Bronchial epithelial cell (primary cell): ENCODE measurements at regions not wholly inside any gene's neighbourhood (a gene's known extent, or its start where the extent isn't known, plus 50 kb on each side); places are given as distances from the start of the nearest gene placed in this dataset.

Source experiments
- DNase-seq: peaks from one replicate; pipeline ENCODE4 v3.0.0-alpha.2; 2010; ENCODE audit warnings: low read depth
- FAIRE-seq: peaks from 2 replicates; lab custom pipeline; 2011; peaks lifted over from hg19 to GRCh38; lab: Jason Lieb, UNC
- H3K27me3 ChIP-seq: 2 replicates; pipeline ENCODE4 v1.5.1; 2011; ENCODE audit warnings: low read length; ENCODE audit not compliant: control insufficient read depth, insufficient read depth
- H3K36me3 ChIP-seq: 2 replicates; pipeline ENCODE4 v1.5.1; 2011; ENCODE audit warnings: low read length; ENCODE audit not compliant: control insufficient read depth, insufficient read depth
- H3K4me3 ChIP-seq: 2 replicates; pipeline ENCODE4 v1.5.1; 2011; ENCODE audit warnings: mild to moderate bottlenecking, low read depth, low read length, control low read depth
- TF ChIP-seq, protein P1 (sequence below): IDR thresholded peaks from 2 replicates; pipeline ENCODE4 v1.5.1; 2011; ENCODE audit warnings: mild to moderate bottlenecking, moderate library complexity, low read length, control low read depth, inconsistent platforms; ENCODE audit not compliant: insufficient read depth, severe bottlenecking

DNA sequence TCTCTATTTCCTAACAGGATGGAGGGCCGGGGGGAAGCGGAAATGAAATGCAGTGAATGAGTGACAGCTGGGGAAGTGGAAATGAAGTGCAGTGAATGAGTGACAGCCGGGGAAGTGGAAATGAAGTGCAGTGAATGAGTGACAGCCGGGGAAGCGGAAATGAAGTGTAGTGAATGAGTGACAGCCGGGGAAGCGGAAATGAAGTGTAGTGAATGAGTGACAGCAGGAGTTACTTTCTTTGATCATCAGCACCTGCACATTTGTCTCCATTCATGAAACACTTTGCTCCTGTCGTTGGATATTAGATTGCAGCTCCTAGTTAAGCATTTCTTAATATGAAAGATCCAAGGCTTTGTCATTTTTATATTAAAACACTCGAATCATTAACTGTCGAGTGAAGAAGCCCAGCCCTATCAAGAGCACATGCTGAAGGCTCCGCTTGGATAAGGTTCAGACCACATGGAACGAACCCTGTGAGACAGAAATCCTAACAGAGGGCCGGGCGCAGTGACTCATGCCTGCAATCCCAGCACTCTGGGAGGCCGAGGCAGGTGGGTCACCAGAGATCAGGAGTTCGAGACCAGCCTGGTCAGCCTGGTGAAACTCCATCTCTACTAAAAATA, 406.0 kb upstream of the ADARB2 start:
- Histone ChIP-seq H3K4me3 (no peak overlapping the region), H3K36me3 (no peaks in the 10 kb centered on the region), H3K27me3 (no peaks in the 10 kb centered on the region)
- no peak for DNase-seq
- TF ChIP-seq, protein P1, sequence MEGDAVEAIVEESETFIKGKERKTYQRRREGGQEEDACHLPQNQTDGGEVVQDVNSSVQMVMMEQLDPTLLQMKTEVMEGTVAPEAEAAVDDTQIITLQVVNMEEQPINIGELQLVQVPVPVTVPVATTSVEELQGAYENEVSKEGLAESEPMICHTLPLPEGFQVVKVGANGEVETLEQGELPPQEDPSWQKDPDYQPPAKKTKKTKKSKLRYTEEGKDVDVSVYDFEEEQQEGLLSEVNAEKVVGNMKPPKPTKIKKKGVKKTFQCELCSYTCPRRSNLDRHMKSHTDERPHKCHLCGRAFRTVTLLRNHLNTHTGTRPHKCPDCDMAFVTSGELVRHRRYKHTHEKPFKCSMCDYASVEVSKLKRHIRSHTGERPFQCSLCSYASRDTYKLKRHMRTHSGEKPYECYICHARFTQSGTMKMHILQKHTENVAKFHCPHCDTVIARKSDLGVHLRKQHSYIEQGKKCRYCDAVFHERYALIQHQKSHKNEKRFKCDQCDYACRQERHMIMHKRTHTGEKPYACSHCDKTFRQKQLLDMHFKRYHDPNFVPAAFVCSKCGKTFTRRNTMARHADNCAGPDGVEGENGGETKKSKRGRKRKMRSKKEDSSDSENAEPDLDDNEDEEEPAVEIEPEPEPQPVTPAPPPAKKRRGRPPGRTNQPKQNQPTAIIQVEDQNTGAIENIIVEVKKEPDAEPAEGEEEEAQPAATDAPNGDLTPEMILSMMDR = no peak
- FAIRE-seq = no peak

DNA sequence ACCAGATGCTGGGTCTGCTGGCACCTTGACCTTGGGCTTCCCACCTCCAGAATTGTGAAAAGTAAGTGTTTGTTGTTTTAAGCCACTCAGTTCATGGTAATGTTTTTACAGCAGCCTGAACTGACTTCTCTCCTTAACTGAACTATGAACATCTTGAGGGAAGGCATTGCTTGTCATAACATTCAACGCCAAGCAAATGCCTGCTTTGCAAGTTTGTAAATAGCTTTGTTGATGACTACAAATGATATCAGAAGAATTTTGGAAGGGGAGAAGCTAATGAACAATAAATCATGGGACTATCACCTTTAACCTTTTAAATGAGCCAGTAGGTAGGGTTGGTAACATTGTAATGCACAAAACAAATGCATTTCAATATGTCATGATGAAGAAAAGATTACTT, 402.4 kb upstream of the ADARB2 start:
- DNase-seq = no peak
- no peak for FAIRE-seq
- H3K27me3 ChIP-seq = no peaks in the 10 kb centered on the region
- TF ChIP-seq, protein P1 = no peak
- no peaks in the 10 kb centered on the region for H3K36me3 ChIP-seq
- H3K4me3 ChIP-seq = no peak overlapping the region

DNA sequence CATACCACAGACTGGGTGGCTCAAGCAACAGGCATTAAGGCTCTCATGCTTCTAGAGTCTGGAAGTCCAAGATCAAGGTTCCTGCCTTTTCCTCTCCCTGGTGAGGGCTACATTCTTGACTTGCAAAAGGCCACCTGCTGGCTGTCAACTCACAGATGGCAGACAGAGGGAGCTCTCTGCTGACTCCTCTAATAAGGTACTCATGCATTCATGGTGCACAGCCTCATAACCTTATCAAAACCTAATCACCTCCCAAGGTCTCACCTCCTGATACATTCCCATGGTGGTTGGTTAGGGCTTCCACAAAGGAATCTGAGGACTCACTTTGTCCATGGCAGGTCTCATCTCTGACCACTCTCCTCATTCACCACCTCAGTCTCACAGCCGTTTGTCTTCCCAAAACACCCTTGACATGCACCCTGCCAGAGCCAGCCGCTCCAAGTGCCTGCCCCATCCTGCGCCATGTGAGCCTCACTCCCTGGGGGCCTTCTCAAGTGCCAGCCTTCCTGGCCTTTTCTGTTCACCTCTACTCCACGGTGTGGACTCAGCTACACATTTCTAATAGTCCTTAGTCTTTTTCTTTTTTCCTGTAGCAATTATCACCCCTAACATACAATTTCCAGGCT, 400.3 kb upstream of the ADARB2 start:
- TF ChIP-seq, protein P1 = peak; percentile 84
- Histone ChIP-seq H3K36me3 (no peaks in the 10 kb centered on the region), H3K27me3 (no peaks in the 10 kb centered on the region), H3K4me3 (no peak overlapping the region)
- DNase-seq (peak; percentile 59), FAIRE-seq (no peak)

DNA sequence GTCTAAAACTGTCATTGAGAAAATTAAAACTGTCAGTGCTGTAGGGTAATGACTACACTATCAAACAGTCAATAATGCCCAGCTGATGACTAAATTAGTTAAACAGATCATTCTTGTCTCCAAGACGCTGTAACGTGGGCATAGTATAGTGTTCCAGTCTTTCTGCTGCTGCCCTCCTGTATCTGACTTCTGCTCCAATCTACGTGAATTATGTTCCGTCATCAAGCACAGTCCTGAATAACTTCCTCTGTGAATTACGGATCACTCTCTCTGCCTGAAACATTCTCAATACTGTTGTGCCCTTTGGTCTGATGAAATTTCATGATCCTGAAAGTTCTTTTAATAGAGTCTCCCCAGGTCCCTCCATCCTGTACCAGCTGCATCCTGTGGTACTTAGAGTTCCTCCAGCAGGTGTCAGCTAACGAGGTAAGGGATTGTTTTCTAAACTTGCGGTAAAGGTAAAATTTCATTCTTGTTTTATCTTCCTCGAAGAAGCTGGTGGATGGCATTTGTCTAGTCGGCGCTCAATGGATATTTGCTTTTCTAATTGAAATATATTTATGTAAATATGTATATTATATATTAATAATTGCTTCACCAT, 393.5 kb upstream of the ADARB2 start:
- no peaks in the 10 kb centered on the region for H3K36me3 ChIP-seq
- H3K27me3 ChIP-seq = no peaks in the 10 kb centered on the region
- H3K4me3 ChIP-seq = no peak overlapping the region
- TF ChIP-seq, protein P1 = no peak
- DNase-seq (no peak), FAIRE-seq (no peak)

DNA sequence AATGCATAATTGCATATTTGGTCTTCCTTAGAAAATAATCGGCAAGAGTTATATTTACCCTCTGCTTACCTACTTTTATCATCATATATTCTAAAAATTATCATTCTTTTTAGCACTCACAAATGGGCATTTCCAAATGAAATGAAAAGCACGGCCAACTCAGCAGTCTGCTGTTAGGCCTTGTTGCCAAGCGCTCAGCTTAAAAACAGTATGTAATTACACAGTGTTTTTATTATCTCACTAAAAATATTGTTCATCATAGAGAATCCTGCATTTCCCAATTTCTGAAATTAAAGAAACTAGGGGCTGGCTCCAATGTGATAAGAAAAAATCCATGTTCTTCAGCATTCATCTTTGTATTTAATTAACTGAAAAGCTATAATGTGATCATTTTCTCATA, 391.7 kb upstream of the ADARB2 start:
- no peaks in the 10 kb centered on the region for H3K36me3 ChIP-seq
- no peak for DNase-seq
- H3K4me3 ChIP-seq = no peak overlapping the region
- no peaks in the 10 kb centered on the region for H3K27me3 ChIP-seq
- TF ChIP-seq, protein P1 = no peak
- FAIRE-seq = no peak
